Ishikawa (cell line): ENCODE measurements at regions not wholly inside any gene's neighbourhood (a gene's known extent, or its start where the extent isn't known, plus 50 kb on each side); places are given as distances from the start of the nearest gene placed in this dataset.

Source experiments
- TEAD4 ChIP-seq: IDR thresholded peaks from 2 replicates; pipeline ENCODE4 v1.6.1; 2012
- TF ChIP-seq, protein P1 (sequence below): IDR thresholded peaks from 2 replicates; pipeline ENCODE4 v1.6.1; 2012

DNA sequence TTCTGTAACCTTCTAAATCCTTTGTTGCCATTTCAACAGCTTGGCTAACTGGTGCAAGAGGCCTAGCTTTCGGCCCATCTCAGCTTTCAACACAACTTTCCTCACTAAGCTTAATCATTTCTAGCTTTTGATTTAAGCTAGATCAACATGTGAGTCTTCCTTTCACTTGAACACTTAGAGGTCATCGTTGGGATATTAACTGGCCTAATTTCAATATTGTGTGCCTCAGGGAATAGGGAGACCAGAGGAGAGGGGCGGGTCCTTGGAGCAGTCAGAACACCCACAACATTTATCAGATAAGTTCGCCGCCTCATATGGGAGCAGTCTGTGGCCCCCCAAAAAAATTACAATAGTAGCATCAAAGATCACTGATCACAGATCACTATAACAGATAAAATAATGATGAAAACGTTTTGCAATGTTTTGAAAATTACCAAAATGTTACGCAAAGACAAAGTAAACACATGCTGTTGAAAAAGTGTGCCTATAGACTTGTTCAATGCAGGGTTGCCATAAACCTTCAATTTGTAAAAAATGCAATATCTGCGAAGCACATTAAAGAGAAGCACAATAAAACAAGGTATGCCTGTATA is 66.8 kb upstream of the PCSK1 start:
- TF ChIP-seq TEAD4 = no peak
- TF ChIP-seq, protein P1, sequence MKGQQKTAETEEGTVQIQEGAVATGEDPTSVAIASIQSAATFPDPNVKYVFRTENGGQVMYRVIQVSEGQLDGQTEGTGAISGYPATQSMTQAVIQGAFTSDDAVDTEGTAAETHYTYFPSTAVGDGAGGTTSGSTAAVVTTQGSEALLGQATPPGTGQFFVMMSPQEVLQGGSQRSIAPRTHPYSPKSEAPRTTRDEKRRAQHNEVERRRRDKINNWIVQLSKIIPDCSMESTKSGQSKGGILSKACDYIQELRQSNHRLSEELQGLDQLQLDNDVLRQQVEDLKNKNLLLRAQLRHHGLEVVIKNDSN = no peak
